Activated CD8-positive, alpha-beta memory T cell treated with anti-CD3 and anti-CD28 coated beads for 1 hour (primary cell): ENCODE measurements at regions not wholly inside any gene's neighbourhood (a gene's known extent, or its start where the extent isn't known, plus 50 kb on each side); places are given as distances from the start of the nearest gene placed in this dataset.

Source experiments
- DNase-seq, 2 donors: peaks; one replicate each; pipeline ENCODE4 v3.0.0-alpha.2; 2020; ENCODE audit warnings: low read depth in 1 of 2; ENCODE audit errors: extremely low read depth in 1 of 2

DNA sequence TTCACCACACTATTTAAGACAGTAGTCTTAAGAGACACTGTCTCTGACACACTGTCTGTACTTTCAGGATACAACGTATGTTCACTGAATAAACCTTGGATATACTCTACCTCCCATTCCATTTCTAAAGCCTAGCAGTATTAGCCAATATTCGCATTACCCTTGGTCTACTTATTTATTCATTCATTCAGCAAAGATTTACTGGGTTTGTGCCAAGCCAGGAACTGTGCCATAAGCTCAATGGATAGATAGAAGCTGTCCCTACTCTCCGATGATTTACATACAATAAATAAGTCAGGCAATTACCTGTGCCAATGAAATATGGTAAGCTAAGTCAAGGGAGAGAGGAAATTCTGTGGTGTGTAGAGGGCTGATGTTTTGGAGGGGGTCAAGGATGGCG, 195.2 kb upstream of the RAB4A start:
- no peak for DNase-seq

DNA sequence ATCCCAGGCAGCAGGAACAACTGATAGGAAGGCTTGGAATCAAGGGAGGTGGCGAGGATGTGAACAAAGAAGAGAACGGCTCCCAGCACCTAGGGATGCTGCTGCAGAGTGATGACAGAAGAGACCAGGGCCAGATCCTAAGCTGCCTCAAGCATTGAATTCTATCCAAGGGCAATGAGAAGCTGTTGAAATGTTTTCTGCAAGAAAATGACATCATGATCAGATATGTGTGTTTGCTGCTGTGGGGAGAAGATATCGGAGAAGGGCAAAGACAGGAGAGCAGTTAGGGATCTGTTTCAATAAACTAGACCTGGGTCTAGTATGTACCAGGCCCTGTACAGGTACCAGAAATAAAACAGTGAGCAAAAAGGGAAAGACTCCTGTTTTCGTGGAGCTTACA, 194.7 kb upstream of the RAB4A start:
- DNase-seq = no peak

DNA sequence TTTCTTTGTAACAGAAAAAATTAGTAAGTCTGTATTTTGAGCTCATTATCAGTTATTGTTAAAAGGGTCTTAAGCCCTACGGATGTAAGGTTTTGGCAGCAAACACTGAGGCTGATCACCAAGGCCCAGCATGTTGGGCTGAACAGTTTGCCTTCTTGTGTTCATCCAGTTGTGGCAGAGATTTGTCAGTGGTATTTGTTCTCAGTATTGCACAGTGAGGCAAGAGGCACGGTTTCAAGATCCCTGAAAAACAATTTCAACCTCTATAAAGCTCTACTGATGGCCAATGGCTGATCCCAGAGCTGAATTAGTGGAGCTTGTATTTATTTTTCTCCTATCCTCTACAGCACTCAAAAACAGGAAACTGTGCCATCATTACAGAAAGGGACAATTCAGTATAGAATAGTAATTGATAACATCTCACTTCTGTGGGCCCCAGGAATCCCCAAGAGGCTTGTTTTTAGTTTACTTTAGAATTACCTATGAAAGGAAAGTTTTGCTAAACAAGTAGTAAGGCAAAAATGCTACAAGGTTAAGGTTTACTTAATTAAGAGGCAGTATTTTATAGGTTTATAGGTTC, 191.8 kb upstream of the RAB4A start:
- no peak for DNase-seq

DNA sequence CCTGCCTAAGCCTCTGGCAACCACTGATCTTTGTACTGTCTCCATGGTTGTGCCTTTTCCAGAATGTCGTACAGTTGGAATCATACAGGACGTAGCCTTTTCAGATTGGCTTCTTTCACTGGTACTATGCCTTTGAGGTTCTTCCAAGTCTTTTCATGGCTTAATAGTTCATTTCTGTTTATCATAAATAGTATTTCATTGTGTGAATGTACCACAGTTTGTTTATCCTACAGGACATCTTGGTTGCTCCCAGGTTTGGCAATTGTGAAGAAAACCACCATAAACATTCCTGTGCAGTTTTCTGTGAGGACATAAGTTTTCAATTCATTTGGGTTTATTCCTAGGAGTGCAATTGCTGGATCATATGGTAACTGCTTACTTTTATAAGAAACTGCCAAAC, 190.6 kb upstream of the RAB4A start:
- DNase-seq = no peak

DNA sequence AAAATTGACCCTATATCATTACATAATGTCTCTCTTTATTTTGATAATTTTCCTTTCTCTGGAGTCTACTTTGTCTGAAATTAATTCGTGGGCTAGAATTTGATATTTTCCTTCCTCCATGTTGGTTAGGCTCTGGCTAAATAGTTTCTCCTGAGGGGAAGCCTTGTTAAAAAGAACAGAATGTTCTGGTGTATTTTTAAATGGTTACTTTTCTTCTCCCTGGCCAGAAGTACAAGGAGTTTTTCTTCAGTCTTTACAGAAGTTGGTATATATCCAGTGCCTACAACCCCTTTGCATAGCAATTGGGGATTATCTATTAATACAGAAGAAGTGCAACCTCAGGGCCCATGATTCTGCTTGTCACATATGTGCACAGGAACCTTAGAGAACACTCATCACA, 185.6 kb upstream of the RAB4A start:
- DNase-seq = no peak

DNA sequence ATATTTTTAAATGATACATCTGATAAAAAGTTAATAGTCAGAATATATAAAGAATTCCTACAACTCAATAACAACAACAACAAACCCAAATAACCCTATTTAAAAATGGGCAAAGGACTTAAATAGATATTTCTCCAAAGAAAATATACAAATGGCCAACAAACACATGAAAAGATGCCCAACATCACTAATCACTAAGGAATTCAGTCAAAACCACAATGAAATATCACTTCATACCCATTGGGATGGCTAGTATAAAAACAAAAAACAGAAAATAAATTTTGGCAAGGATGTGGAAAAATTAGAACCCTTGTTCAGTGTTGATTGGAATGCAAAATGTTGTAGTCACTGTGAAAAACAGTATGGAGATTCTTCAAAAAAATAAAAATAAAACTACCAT, 184.8 kb upstream of the RAB4A start:
- no peak for DNase-seq

DNA sequence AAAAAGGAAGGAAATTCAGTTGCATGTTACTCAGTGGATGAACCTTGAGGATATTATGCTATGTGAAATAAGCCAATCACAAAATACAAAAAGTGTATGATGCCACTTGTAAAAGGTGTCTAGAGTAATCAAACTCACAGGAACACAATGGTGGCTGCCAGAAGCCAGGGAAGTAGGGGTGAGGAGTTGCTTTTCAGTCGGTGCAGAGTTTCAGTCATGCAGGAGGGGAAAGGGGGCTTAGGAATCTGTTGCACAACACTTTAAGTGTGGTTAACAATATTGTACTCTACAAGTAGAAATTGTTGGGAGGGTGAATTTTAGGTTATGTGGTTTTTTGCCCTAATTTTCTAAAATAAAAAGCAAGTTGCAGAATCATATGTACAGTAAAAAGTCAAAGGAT, 184.2 kb upstream of the RAB4A start:
- no peak for DNase-seq

DNA sequence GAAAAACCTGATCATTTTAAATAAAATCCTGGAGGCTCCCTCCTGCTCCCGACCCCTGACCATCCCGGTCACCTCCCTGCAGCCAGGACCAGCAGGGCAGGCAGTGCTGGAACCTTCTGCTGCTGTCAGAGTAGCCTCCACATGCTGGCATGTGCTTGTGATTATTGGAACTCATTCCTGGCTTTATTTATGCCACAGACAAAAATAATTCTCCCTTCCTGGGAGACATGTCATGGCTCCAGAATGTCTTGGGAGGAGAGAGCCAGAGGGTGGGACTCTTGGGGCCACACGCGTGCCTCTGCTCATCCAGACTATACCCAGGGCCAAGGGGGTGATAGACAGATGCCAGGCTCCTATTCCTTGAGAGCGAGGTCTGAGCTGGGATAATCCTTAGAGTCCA, 183.6 kb upstream of the RAB4A start:
- no peak for DNase-seq

DNA sequence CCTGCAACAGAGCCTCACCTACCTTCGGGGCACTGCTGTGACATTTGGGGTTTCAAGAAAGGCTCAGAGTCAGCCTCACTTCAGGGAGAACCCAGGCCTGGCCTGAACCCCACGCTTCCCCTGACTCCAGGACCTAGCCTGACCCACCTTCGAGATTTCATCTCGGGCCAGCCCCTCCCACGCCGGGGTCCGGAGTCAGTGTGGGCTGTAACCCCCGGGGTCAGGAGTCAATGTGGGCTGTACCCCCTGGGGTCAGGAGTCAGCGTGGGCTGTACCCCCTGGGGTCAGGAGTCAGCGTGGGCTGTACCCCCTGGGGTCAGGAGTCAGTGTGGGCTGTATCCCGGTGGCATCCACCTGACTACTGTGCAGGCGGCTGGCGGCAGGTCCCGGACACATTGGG, 183.0 kb upstream of the RAB4A start:
- DNase-seq = no peak

DNA sequence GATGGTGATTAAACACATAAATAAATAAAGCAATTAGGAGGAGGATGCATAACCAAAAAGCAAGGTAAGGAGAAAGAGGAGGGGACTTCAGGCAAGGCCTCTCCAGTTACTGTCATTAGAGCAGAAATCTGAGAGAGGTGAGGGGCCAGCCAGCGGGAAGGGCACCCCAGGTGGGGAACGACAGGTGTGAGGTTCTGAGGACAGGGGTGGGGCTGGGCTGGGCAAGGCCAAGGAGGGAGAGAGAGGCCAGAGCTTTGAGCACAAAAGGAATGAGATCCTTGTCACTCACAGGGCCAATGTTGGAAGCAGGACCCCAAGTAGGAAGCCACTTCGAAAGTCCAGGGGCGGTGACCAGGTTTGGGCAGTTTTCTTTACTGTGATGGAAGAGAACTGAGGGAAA, 182.2 kb upstream of the RAB4A start:
- no peak for DNase-seq

DNA sequence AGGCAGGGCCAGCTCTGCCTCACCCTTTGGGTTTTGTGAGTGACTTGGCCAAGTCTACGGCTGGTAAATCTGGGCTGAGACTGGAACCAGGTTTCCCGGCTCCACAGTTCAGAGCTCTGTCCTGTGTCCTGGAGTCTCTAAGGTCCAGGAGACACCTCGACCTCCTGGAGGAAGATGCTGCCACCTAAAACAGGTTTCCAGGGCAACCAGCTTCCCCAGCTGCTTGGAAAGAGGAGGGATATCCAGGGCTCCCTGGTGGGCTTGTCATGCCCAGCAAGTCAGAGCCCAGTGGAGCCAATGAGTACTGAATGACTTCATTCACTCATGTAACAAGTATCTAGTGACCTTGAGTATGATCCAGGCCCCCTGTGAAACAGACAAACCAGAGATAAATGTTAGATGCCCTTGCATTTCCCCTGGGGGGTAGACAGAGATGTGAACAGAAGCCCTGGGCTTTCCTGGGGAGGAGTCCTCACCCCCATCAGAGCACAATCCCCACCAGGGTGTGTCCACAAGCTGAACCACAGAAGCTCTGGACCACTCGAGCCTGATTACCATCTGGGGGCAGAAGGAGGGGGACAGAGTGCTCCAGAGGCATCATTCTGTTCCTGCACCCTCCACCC, 181.2 kb upstream of the RAB4A start:
- DNase-seq = no peak

DNA sequence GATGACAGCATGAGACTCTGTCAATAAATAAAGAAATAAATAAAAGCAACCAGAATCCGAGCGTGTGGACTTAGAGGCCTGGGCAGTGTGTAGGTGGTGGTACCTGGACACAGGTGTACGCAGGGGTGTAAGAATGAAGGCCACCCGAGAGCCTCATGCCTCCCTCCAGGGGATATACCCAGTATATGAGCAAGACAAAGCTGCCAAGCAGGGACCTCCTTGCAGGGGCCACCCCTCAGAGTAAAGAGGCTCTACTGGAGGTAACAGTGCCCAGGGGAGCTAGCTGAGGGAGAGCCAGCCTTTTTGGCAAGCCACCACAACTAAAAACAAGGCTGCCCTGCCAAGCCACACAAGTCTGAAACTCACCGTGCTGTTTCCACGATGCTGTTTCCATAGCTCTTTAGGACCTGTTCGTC, 179.2 kb upstream of the RAB4A start:
- no peak for DNase-seq

DNA sequence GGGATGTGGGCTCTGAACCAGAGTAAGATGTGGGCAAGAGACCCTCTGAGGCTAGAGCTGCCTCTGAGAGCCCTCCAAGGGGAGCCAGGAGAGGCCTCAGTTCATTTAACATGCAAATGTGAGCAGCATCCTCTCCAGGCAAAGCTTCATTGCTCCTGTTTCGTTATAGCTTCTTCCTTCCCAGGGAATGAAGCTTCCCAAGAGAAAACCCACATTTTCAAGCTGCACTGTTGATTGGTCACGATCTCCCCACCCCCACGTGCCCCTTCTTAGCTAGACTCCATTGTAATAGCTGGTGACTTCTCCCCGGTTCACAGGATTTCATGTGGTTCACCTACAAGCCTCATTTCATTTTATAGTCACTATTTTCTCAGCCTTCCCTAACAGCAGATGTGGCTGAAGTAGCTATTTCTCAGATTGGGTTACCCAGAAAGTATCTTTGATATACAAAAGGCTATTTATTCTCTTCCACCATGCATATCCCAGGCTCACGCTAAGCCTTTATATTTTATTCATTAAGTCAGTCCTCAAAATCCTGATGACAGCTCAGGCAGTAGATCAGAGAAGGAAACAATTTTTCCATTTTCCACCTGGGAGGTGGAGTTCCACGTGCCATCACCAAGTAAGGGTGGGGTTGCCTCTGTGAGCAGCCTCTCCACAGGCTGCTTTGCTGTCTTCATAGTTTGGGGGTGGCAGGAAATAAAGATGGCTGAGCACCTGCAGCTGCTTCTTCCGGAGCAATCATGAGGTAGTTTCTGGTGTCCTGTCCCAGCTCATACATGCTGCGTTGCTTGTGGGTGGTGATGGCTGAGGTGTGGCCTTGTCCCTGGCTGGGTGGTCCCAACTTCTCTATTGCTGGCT, 178.3 kb upstream of the RAB4A start:
- no peak for DNase-seq

DNA sequence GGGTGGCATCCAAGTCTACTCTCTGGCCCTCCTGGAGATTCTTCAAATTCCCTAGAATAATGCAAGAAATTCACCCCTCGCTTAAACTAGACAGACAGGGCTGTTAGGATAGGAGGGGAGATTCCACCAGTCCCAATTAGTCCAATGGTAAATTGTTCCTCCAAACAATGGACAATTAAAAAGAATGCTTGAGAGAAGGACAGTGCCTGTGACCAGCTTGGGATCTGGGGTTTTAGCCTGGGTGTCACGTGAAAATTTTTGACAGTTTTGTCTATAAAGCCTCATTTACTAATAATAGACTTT, 177.7 kb upstream of the RAB4A start:
- DNase-seq = no peak

DNA sequence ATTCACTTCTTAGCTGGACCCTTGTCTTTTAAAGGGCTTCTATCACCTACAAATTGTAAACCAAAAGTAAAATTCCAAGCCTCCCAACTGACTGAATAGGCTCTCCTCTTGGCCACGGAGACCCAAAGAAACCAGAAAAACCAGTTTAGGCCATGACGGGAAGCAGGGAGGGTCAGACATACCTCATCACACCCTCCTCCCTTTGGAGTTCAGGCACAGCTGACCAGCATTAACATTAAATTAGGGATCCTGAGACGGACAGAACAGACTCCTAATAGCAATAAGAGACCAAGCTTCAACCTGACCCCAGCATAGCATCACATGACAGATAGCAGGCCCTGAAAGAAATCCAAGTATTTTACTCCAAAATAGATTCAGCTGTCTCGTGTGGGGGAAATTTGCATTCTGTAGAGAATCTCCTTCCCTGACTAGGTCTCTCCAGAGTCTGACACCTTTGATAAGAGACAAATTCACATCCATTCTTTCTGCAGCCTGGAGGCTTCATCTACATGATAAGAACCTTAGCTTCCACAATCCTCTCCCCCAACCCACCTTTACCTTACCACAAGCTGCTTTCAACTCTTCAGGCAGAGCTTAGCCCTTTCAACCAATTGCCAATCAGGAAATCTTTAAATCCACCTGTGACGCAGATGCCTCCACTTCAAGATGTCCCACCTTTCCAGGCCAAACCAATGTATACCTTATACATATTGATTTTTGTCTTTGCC, 177.1 kb upstream of the RAB4A start:
- DNase-seq = no peak

DNA sequence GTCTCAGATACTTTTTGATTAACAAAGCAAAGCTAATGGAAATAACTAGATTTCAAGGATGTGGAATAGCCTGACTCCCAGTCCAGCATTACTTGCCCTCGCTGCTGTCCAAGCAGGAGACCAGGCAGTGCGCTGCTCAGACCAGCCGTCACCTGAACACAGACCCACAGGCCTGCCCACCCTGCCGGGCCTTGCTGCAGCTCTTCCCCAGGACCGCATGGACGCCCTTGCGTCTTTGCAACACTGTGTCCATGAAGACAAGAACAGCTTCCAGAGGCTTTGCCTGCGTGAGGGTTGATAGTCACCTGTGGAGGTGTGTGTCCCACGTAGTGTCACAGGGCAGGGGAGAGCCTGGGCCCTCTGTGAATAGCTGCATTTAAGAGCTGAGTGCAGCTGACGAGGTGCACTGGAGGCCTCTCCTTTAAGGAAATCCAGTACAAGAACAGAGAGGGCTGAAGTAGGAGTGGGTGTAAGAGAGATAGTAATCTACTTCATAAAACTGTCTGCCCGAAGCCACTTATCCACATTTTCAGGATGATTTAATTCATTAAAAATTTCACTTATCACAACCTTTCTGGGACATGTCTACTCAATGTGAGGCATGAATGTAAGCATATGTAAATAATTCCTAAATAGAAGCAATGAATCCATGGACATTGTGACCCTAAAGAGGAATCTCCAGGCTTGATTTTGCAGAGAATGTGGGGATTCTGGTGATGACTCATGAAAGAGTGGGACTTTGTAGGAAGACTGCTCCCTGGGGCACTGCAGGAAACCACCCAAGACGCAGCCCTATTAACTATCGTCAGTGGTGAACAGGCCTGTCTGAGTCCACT, 176.2 kb upstream of the RAB4A start:
- no peak for DNase-seq

DNA sequence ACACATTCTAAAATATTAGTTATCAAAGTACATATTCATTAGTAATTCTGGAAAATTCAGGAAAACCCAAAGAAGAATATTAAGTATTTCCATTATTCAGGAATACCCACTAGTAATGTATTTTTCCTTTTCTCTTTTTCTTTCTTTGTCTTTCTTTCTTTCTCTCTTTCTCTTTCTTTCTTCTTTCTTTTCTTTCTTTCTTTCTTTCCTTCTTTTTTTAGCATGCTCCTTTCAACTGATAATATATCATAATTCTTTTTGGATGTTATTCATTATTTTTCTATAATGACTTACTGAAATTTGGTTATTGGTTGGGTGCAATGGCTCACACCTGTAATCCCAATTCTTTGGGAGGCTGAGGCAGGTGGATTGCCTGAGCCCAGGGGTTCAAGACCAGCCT, 175.6 kb upstream of the RAB4A start:
- DNase-seq = no peak

DNA sequence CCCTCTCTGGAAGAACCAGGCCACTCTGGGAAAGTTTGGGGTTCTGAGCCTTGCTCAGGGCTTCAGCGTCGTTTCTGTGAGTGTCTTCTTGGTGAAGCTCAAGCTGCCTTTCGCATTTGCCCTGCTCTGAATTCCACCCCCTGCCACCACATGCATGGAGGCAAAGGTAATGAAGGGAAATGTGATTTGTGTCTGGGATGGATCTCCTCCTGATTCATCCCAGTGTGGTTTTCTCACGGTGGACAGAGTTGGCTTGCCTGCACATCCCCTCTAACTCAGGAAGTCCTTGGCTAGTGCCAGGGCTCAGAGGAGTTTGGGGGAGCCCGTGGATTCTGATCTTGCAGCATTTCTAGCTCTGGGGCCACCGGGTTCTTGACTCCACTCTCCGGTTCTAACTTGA, 173.6 kb upstream of the RAB4A start:
- DNase-seq = no peak

DNA sequence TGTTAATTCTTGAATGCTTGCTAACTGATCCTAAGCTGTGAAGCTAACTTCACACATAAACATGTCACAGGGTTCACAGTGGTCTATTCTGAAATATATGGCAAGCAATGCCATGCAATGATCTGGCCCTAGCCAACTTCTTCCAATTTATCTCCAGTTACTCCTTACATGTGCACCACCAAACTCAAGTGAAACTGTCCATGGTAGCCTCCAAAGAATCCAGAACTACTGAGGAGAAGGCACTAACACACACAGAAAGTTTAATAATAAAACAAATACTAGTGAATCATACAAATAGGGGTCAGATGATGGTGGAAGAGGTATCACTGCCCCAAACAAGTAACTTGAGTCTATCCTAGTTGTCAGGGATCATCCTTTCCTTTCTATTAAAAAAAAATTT, 172.6 kb upstream of the RAB4A start:
- no peak for DNase-seq

DNA sequence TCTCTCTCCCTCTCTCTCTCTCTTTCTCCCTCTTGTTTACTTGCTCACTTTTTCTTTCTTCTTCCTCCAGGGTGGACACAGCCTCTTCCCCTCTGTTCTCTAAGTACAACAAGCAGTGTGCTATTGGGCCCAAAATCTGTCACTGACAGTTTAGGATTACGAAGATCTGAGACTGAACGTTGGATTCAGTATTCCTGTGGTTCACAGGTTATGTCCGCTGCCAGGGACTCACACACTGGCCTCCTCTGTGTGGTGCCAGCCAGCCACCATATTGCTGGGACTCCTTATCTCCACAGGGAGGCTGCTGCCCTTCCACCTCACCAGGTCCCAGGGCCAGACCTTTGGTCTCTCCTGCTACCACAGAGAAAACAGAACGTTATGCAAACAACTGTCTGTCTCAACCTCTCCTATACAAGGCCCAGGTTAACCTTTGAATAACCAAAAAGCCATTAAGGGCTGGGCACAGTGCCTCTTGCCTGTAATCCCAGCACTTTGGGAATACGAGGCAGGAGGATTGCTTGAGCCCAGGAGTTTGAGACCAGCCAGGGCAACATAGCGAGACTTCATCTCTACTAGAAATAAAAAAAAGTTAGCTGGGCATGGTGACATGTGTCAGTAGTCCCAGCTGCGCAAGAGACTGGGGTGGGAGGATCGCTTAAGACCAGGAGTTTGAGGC, 171.9 kb upstream of the RAB4A start:
- DNase-seq = no peak
